H1 (cell line): ENCODE measurements at regions not wholly inside any gene's neighbourhood (a gene's known extent, or its start where the extent isn't known, plus 50 kb on each side); places are given as distances from the start of the nearest gene placed in this dataset.

Experiments
- CTCF ChIA-PET: fragments of 300-600 bp; sonication (Branson Sonifier 250); formaldehyde crosslinking; loops from one replicate; lab custom pipeline; 2021; ENCODE audit not compliant: partially characterized antibody; lab: Charles Lee
- POLR2A ChIA-PET: fragments of 300-600 bp; sonication (Branson Sonifier 250); formaldehyde crosslinking; loops from one replicate; lab custom pipeline; 2021; ENCODE audit warnings: inconsistent platforms; ENCODE audit not compliant: partially characterized antibody; lab: Charles Lee
- DNase-seq, 2 experiments: peaks; one replicate each; pipeline versions ENCODE4 v3.0.0 to v3.0.0-alpha.2; 2010 to 2022; ENCODE audit warnings: low spot score in 2 of 2, low read depth in 1 of 2, mixed read lengths in 1 of 2
- FAIRE-seq: peaks from 2 replicates; lab custom pipeline; 2011; peaks lifted over from hg19 to GRCh38; lab: Jason Lieb, UNC
- H2AFZ ChIP-seq: 2 replicates; pipeline ENCODE4 v1.8.1; 2012; ENCODE audit warnings: low read length, inconsistent platforms
- H2AK5ac ChIP-seq: 2 replicates; pipeline ENCODE4 v1.6.1; 2013; ENCODE audit warnings: low read depth, low read length
- H2BK120ac ChIP-seq: replicated peaks from 2 replicates; pipeline ENCODE3; 2013; ENCODE audit warnings: low read depth, low read length, inconsistent platforms
- H2BK12ac ChIP-seq: 2 replicates; pipeline ENCODE4 v1.6.1; 2013; ENCODE audit warnings: low read depth, low read length
- H2BK15ac ChIP-seq: 2 replicates; pipeline ENCODE4 v1.6.1; 2013; ENCODE audit warnings: low read length
- H2BK20ac ChIP-seq: 2 replicates; pipeline ENCODE4 v1.6.1; 2013; ENCODE audit warnings: low read length
- H2BK5ac ChIP-seq: 2 replicates; pipeline ENCODE4 v1.6.1; 2013; ENCODE audit warnings: low read depth, low read length
- H3K14ac ChIP-seq: 2 replicates; pipeline ENCODE4 v1.6.1; 2013; ENCODE audit warnings: inconsistent platforms; ENCODE audit not compliant: insufficient read length
- H3K18ac ChIP-seq: 2 replicates; pipeline ENCODE4 v1.6.1; 2013; ENCODE audit warnings: low read length; ENCODE audit errors: extremely low read depth
- H3K23ac ChIP-seq: 2 replicates; pipeline ENCODE4 v1.6.1; 2013; ENCODE audit warnings: inconsistent platforms; ENCODE audit not compliant: insufficient read length
- H3K23me2 ChIP-seq: 2 replicates; pipeline ENCODE4 v1.6.1; 2013; ENCODE audit warnings: low read depth, low read length
- H3K27ac ChIP-seq: 2 replicates; pipeline ENCODE4 v1.6.1; 2011; ENCODE audit warnings: low read depth, low read length, inconsistent platforms
- H3K27me3 ChIP-seq, 4 experiments: replicated peaks in 1 of 4; 1 replicate in 1 of 4; 2 replicates in 3 of 4; pipeline versions ENCODE4 v1.6.1 to v1.8.1; 2011 to 2013; ENCODE audit warnings: low read length in 3 of 4, mild to moderate bottlenecking in 3 of 4, inconsistent platforms in 2 of 4, mixed read lengths in 2 of 4, moderate library complexity in 1 of 4; ENCODE audit not compliant: control insufficient read depth in 3 of 4, insufficient read depth in 3 of 4; ENCODE audit errors: extremely low read depth in 1 of 4
- H3K36me3 ChIP-seq, 4 experiments: 2 replicates each; pipeline versions ENCODE4 v1.6.1 to v1.8.1; 2011 to 2013; ENCODE audit warnings: mild to moderate bottlenecking in 4 of 4, low read length in 3 of 4, moderate library complexity in 2 of 4, control low read depth in 1 of 4, inconsistent platforms in 1 of 4; ENCODE audit not compliant: insufficient read depth in 4 of 4, control insufficient read depth in 2 of 4
- H3K4ac ChIP-seq: replicated peaks from 2 replicates; pipeline ENCODE3; 2013; ENCODE audit warnings: low read length, low read depth, mixed read lengths, inconsistent platforms; ENCODE audit not compliant: insufficient read length
- H3K4me1 ChIP-seq, 4 experiments: replicated peaks in 1 of 4; 1 replicate in 1 of 4; 2 replicates in 3 of 4; pipeline versions ENCODE4 v1.6.1 to v1.8.1; 2011 to 2013; ENCODE audit warnings: low read length in 3 of 4, inconsistent platforms in 2 of 4, mixed read lengths in 1 of 4; ENCODE audit not compliant: insufficient read depth in 4 of 4, control insufficient read depth in 3 of 4
- H3K4me2 ChIP-seq, 2 experiments: 2 replicates each; pipeline versions ENCODE4 v1.6.1 to v1.8.1; 2011 to 2013; ENCODE audit warnings: low read depth in 2 of 2, low read length in 2 of 2, control low read depth in 1 of 2, inconsistent platforms in 1 of 2, mild to moderate bottlenecking in 1 of 2; ENCODE audit not compliant: insufficient read depth in 1 of 2
- H3K4me3 ChIP-seq, 4 experiments: fragments of 200-600, 300-600 bp in 1 of 4; sonication (generic), shearing (Covaris generic), sonication (Bioruptor Twin) in 1 of 4; 2 replicates each; pipeline versions ENCODE4 v1.5.1 to v1.8.1; 2011 to 2016; ENCODE audit warnings: low read length in 4 of 4, low read depth in 3 of 4, control low read depth in 2 of 4, inconsistent platforms in 2 of 4, mild to moderate bottlenecking in 2 of 4, mixed read lengths in 1 of 4, moderate library complexity in 1 of 4; ENCODE audit not compliant: insufficient read depth in 2 of 4; ENCODE audit errors: extremely low read depth in 1 of 4
- H3K56ac ChIP-seq: replicated peaks from 2 replicates; pipeline ENCODE3; 2013; ENCODE audit warnings: low read depth, mild to moderate bottlenecking, mixed read lengths, low read length, inconsistent platforms; ENCODE audit not compliant: insufficient read length
- H3K79me1 ChIP-seq: 2 replicates; pipeline ENCODE4 v1.6.1; 2013; ENCODE audit warnings: low read depth, low read length, control low read depth
- H3K79me2 ChIP-seq, 2 experiments: 2 replicates each; pipeline versions ENCODE4 v1.6.1 to v1.8.1; 2012 to 2013; ENCODE audit warnings: low read length in 2 of 2, mild to moderate bottlenecking in 2 of 2, inconsistent platforms in 1 of 2; ENCODE audit not compliant: insufficient read depth in 2 of 2, control insufficient read depth in 1 of 2
- H3K9ac ChIP-seq, 4 experiments: replicated peaks in 1 of 4; 1 replicate in 1 of 4; 2 replicates in 3 of 4; pipeline versions ENCODE4 v1.6.1 to v1.8.1; 2011 to 2013; ENCODE audit warnings: low read depth in 3 of 4, low read length in 3 of 4, control low read depth in 2 of 4, mild to moderate bottlenecking in 2 of 4, moderate library complexity in 2 of 4, inconsistent platforms in 1 of 4; ENCODE audit errors: extremely low read depth in 1 of 4
- H3K9me3 ChIP-seq, 2 experiments: 2 replicates each; pipeline versions ENCODE4 v1.6.1 to v1.8.1; 2012 to 2013; ENCODE audit warnings: mild to moderate bottlenecking in 2 of 2, moderate library complexity in 2 of 2, control low read depth in 1 of 2, inconsistent platforms in 1 of 2, low read depth in 1 of 2, low read length in 1 of 2, mixed read lengths in 1 of 2; ENCODE audit not compliant: insufficient read depth in 2 of 2
- H4K20me1 ChIP-seq, 2 experiments: replicated peaks in 1 of 2; 2 replicates each; pipeline versions ENCODE3 to v1.8.1; 2011 to 2013; ENCODE audit warnings: inconsistent platforms in 2 of 2, low read length in 2 of 2, mild to moderate bottlenecking in 1 of 2; ENCODE audit not compliant: insufficient read depth in 2 of 2, control insufficient read depth in 1 of 2
- H4K5ac ChIP-seq: 2 replicates; pipeline ENCODE4 v1.6.1; 2013; ENCODE audit warnings: low read length, low read depth, mixed read lengths, inconsistent platforms; ENCODE audit not compliant: insufficient read length
- H4K8ac ChIP-seq: 2 replicates; pipeline ENCODE4 v1.8.0; 2013; ENCODE audit warnings: mild to moderate bottlenecking, moderate library complexity, low read length, inconsistent platforms; ENCODE audit not compliant: insufficient read depth; ENCODE audit errors: extremely low read depth
- H4K91ac ChIP-seq: replicated peaks from 2 replicates; pipeline ENCODE3; 2013; ENCODE audit warnings: low read length, mixed read lengths, inconsistent platforms; ENCODE audit not compliant: insufficient read length
- CEBPB ChIP-seq: IDR thresholded peaks from 2 replicates; pipeline ENCODE4 v1.6.1; 2012; ENCODE audit warnings: low read depth, low read length
- CHD1 ChIP-seq: IDR thresholded peaks from 2 replicates; pipeline ENCODE4 v1.6.1; 2012; ENCODE audit warnings: low read depth, low read length, improper control_type of control experiment
- CHD2 ChIP-seq: IDR thresholded peaks from 2 replicates; pipeline ENCODE4 v1.6.1; 2012; ENCODE audit warnings: low read length, improper control_type of control experiment
- EGR1 ChIP-seq: IDR thresholded peaks from 2 replicates; pipeline ENCODE4 v1.6.1; 2011; ENCODE audit warnings: low read depth, low read length, borderline replicate concordance
- FOSL1 ChIP-seq: IDR thresholded peaks from 2 replicates; pipeline ENCODE4 v1.6.1; 2011; ENCODE audit warnings: mild to moderate bottlenecking, low read depth, low read length, moderate library complexity; ENCODE audit not compliant: insufficient read depth
- RAD21 ChIP-seq, 2 experiments: IDR thresholded peaks in 1 of 2; conservative IDR thresholded peaks in 1 of 2; 2 replicates each; pipeline ENCODE4 v1.6.1; 2011; ENCODE audit warnings: low read depth in 2 of 2, low read length in 2 of 2, improper control_type of control experiment in 1 of 2, inconsistent platforms in 1 of 2, mild to moderate bottlenecking in 1 of 2, moderate library complexity in 1 of 2
- SP1 ChIP-seq: IDR thresholded peaks from 2 replicates; pipeline ENCODE4 v1.6.1; 2011; ENCODE audit warnings: low read depth, low read length
- SP2 ChIP-seq: IDR thresholded peaks from 2 replicates; pipeline ENCODE4 v1.6.1; 2012; ENCODE audit warnings: mild to moderate bottlenecking, low read length, inconsistent platforms
- TAF1 ChIP-seq: IDR thresholded peaks from 2 replicates; pipeline ENCODE4 v1.6.1; 2011; ENCODE audit warnings: mild to moderate bottlenecking, low read depth, low read length
- WGBS, 2 experiments: shearing (Covaris generic) in 1 of 2; methylation state at CpG; one replicate each; pipeline versions ENCODE4 v1.1.6 to v1.1.7; 2013 to 2015; ENCODE audit warnings: low lambda C conversion rate in 2 of 2, mixed read lengths in 2 of 2, inconsistent platforms in 1 of 2, low coverage in 1 of 2, missing lambda C conversion rate in 1 of 2; ENCODE audit not compliant: insufficient replicate concordance in 2 of 2, insufficient coverage in 1 of 2, insufficient read length in 1 of 2; ENCODE audit errors: extremely low coverage in 1 of 2, missing lambda C conversion rate in 1 of 2; 5-methylcytosine and 5-hydroxymethylcytosine counted together
- TF ChIP-seq, protein P1 (sequence below): IDR thresholded peaks from 2 replicates; pipeline ENCODE4 v1.6.1; 2011; ENCODE audit warnings: low read depth, mild to moderate bottlenecking, low read length; ENCODE audit not compliant: insufficient read depth
- TF ChIP-seq, protein P2 (sequence below): IDR thresholded peaks from 2 replicates; pipeline ENCODE4 v1.6.1; 2011; ENCODE audit warnings: low read length, improper control_type of control experiment
- TF ChIP-seq, protein P3 (sequence below): IDR thresholded peaks from 2 replicates; pipeline ENCODE4 v1.6.1; 2012; ENCODE audit warnings: inconsistent platforms

DNA sequence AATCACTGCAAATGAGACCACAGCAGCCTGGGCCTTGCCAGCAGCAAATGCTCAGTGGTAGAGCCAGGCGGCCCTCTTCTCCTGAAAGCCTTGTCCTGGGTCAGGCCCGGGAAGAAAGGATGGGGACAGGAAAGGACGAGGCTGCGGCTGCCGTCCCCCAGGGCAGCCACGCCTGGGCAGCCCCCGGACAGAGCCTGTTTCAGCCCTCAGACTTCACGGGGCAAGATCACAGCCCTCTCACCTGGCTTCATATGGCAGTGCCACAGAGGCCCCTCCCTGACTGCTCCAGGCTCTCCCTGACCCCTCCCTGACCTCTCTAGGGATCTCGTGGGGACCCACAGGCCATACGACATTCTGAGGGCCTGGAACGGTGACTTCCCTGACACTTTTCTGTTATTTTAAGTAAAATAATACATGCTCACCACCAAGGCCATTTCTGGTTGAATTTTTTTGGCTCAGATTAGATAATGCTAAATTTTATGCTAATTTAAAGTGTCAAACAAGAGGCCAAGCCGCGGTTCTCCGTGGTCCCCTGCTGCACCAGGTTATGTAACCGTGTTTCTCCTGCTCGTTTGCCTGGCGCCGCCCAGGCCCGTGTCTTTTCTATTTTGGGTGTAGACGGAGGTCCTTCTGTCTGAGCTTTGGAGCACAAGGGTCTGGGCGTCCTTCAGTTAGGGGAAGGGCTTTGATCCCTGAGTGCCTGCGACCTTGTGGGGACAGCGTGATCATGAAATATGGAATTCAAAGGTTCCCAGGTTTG lies 59.9 kb upstream of the BHLHE23 start:
- no peak overlapping the region for H2AK5ac ChIP-seq
- CTCF ChIA-PET, result no interaction called here
- no peak overlapping the region for H4K5ac ChIP-seq
- no peak overlapping the region for H3K4ac ChIP-seq
- POLR2A ChIA-PET, result no interaction called here
- no peaks in the 10 kb centered on the region for H3K79me2 ChIP-seq
- H2AFZ ChIP-seq, result no peak overlapping the region
- H3K9me3 ChIP-seq, result no peaks in the 10 kb centered on the region; a peak in 1 of 4 replicates
- no peak overlapping the region for H4K91ac ChIP-seq
- H4K8ac ChIP-seq, result peak overlapping the region; percentile 16; the same call in 1 of the 2 replicates
- H3K4me2 ChIP-seq, result no peak overlapping the region
- FAIRE-seq (no peak), DNase-seq (no peak)
- no peak overlapping the region for H3K14ac ChIP-seq
- H3K18ac ChIP-seq, result no peak overlapping the region
- no peak overlapping the region for H3K23ac ChIP-seq
- H3K36me3 ChIP-seq, result no peaks in the 10 kb centered on the region
- no peak overlapping the region; the same call in 1 of the 2 replicates for H2BK12ac ChIP-seq
- WGBS, 2 experiments, result 83% methylated on average over 23 of the region's 23 CpGs; no CpG with 5 or more reads in 1 of the 2 experiments
- H3K9ac ChIP-seq, result no peak overlapping the region
- H2BK20ac ChIP-seq, result no peak overlapping the region
- H3K27ac ChIP-seq, result no peak overlapping the region
- H3K27me3 ChIP-seq, result peaks cover 5 to 11% (median 10%) of the 10 kb centered on the region in 4 experiments
- peaks cover 0 to under 1% of the 10 kb centered on the region in 2 experiments for H4K20me1 ChIP-seq
- no peak overlapping the region for H3K4me3 ChIP-seq
- no peak overlapping the region for H2BK120ac ChIP-seq
- H3K23me2 ChIP-seq, result no peaks in the 10 kb centered on the region
- peaks cover 0 to 3% (median 1%) of the 10 kb centered on the region in 4 experiments; a peak in 5 of 7 replicates for H3K4me1 ChIP-seq
- no peaks in the 10 kb centered on the region for H3K79me1 ChIP-seq
- no peak overlapping the region for H3K56ac ChIP-seq
- no peak overlapping the region for H2BK15ac ChIP-seq
- H2BK5ac ChIP-seq, result no peak overlapping the region
- TF ChIP-seq, protein P1, sequence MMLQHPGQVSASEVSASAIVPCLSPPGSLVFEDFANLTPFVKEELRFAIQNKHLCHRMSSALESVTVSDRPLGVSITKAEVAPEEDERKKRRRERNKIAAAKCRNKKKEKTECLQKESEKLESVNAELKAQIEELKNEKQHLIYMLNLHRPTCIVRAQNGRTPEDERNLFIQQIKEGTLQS, result no peak
- TF ChIP-seq CEBPB (no peak), CHD1 (no peak), TAF1 (no peak), CHD2 (no peak), SP2 (no peak), FOSL1 (no peak), SP1 (no peak), EGR1 (no peak), RAD21 (IDR thresholded peaks at IDR 0.05 in 1 of 2, conservative IDR thresholded peaks at IDR 0.05 in 1 of 2; ENCODE audit: low read depth in 2 of 2, low read length in 2 of 2) (no peak)
- TF ChIP-seq, protein P2, sequence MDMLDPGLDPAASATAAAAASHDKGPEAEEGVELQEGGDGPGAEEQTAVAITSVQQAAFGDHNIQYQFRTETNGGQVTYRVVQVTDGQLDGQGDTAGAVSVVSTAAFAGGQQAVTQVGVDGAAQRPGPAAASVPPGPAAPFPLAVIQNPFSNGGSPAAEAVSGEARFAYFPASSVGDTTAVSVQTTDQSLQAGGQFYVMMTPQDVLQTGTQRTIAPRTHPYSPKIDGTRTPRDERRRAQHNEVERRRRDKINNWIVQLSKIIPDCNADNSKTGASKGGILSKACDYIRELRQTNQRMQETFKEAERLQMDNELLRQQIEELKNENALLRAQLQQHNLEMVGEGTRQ, result no peak
- TF ChIP-seq, protein P3, sequence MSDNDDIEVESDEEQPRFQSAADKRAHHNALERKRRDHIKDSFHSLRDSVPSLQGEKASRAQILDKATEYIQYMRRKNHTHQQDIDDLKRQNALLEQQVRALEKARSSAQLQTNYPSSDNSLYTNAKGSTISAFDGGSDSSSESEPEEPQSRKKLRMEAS, result no peak
